ENCODE measurements at regions not wholly inside any gene's neighbourhood (a gene's known extent, or its start where the extent isn't known, plus 50 kb on each side); places are given as distances from the start of the nearest gene placed in this dataset.

GRCh38 chr1:25094229-25094628, 138.1 kb downstream of the SYF2 start:
- TF ChIP-seq CTCF (IDR thresholded peaks at IDR 0.05; ENCODE audit: low read depth, low read length) (no peak), POLR2A (IDR thresholded peaks at IDR 0.05; ENCODE audit: extremely low read depth, insufficient read length) (no peak)

Measured in NB4 (cell line).